Glomerular endothelial cell (primary cell): ENCODE measurements at regions not wholly inside any gene's neighbourhood (a gene's known extent, or its start where the extent isn't known, plus 50 kb on each side); places are given as distances from the start of the nearest gene placed in this dataset.

Source experiments
- DNase-seq: peaks from one replicate; pipeline ENCODE4 v3.0.0-alpha.2; 2011; ENCODE audit warnings: low read depth, low spot score; ENCODE audit errors: extremely low read depth

DNA sequence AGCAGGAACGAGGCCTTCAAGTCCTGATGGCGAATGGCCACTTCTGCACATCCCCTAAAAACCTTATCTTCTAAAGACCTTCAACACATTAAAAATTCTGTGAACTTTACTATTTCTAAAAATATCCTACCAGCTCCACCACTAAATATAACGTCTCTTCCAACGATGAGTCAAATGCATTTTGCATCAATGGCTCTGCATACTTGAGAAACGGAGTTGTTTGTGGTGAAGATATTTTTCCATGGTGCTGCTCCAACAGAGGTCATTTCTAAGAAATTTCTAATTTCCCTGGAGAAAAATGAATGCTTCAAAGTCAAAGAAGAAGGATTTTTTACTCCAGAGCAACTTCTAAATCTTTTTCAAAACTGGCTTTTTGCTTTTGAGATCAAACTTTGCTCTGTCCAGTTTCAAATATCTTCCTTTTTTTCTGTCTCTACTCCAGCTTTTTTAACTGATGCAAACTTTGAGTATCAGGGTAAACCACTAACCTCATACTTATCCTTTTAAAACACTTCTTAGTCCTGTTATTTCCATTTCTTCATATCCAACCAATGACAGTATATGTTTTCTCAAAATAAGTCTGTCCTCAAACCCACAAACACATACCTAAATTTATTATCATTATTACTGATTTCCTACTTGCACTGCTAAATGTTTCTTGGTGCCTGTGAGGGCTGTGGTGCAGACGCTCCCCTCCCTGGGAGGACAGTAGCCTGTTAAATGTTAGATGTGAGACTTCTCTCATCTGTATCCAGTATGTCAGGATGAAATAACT, 258.1 kb downstream of the KLF6 start:
- no peak for DNase-seq

DNA sequence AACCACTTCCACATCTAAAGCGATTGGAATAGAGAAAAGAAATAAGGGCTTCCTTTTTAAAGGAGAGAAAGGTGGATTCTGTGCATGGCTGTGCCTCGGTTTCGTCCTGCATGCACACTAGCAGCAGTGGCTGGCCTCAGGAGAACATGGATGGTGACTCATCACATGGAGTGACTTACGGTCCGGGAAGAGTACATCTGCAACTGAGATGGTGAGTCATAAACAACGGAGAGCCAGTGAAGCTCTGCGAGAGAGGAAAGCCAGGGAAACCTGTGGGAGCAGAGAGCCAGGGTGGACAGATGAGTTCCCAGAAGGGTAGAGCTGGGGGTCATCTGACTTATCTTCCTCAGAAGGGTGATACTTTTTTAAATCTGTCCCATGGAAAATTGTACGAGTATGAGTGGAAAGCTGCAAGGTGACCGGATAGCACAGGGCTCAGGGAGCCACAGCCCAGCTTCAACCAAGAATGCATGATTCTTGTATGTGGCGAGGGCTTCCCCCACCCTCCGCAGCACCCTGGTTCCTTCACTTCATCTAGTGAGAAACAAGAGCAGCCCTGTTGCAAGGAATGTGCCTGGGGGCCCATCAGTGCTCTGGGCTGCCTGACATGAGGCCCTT, 259.1 kb downstream of the KLF6 start:
- DNase-seq = peak; percentile 71

DNA sequence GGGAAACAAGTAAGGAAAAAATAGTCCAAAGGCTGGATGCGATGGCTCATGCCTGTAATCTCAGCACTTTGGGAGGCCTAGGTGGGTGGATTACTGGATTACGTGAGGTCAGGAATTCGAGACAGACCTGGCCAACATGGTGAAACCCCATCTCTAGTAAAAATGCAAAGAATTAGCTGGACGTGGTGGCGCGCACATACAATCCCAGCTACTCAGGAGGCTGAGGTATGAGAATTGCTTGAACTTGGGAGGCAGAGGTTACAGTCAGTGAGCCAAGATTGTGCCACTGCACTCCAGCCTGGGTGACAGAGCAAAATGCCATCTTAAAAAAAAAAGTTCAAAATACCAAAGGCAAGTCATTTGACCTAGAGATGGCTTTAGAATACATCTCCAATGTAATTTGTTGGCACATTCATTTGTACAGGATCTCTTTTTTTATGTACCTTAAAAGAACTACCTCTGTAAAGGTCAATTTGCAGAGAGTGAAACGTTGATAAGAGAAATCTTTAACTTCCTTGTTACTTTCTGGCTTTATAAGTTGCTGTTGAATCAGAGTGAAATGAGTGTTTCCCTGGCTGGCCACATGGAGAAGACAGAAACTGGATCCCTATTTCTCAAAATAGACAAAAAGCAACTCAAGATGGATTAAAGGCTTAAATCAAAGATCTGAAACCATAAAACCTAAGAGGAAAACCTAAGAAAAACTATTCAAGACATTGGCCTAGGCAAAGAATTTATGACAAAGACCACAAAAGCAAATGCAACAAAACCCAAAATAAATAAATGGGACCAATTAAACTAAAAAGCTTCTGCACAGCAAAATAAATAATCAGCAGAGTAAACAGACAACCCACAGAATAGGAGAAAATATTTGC, 260.7 kb downstream of the KLF6 start:
- DNase-seq = no peak

DNA sequence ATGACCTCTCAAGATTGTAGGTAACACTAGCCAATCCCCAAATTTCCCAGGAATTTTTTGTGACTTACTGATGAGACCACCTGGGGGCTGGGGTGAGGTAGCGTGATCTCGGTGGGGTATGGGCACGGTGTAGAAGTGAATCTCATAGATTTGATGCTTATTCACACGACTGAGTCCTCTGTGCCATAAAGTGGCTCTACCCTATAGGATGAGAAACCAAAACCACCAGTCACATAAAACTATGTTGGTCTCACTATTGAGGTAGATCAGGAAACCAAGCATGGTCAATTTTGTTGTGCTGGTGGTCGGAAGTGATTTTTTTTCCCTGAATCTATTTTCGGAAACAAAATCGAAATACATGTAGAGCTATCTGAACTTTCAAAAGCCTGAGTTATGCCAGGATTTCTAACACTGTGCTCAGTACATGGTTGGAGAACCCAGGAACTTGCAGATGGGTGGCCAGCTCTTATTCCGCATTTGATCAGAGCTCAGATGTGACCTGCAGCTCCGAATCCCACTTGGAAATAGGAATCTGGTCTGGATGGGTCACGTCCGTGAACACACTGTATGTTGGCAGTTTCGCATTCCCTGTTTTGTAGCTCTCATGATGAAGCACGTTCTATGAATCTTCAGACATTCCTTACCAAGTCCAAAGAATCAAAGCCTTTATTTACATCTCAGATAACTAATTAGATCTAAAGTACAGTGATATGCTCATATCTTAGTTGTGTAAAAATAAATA, 261.5 kb downstream of the KLF6 start:
- DNase-seq = no peak

DNA sequence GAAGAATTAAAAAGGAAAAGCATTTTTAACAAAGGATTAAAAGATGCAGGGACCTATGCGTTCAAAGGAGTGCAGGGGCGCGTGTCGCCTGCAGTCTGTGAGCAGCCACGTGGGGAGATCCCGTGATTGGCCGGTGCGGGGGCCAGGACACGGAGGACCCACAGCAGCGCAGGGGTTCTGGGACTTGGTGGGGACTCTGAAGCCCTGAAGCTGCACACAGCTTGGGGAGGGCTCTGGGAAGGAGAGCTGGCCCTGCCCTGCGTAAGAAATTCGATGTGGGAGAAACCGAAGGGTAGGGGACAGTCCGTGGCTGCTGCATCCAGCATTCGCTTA, 268.1 kb downstream of the KLF6 start:
- DNase-seq = no peak

DNA sequence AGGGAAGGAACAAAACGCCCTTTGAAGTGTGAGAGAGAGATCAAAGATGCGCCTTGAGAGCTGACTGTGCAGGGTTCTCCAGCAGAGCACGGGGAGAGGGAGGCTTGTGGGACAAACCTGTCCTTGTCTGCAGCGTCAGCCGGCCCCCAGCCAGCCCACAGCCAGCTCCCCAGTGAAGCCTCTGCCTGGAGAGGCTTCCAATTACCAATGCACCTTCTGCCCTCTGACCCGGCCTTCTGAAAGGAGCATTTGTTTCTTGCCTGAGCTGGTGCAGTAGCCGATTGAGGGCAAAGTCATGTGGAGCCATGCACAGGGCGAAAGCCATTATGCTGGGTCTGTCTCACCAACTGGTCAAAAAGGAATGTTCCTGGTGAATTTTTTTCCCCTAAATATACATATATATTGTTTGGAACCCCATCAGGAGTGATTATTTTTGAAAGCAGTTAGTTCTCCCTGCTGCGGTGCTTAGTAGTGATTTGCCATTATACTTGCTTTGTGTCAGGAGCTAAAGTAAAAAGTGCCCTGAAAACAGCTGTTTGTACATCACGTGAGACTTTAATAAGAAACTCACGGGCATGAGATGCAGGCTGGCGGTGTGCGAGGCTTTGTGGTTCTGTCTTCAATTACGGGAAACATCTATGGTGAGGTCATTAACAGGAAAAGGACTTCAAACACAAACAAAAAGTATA, 268.6 kb downstream of the KLF6 start:
- peak; percentile 36 for DNase-seq

DNA sequence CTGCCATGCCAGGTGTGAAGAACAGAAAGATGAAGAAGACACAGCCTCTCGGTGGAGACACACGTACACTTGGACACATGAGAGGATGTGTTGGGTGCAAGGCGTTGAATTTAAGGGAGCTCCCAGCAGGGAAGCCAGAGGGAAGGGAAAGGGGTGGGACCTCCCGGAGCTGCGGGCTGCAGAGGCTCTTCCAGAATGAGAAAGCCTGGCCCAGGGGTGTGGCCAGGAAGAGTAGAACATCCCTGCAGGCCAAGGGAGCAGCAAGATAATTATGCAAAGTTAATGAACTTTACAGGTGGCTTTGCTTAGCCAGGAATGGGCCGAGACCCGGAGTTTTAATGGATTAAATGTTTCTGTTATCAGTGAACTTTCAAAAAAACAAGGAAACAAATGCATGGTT, 270.3 kb downstream of the KLF6 start:
- DNase-seq = no peak

DNA sequence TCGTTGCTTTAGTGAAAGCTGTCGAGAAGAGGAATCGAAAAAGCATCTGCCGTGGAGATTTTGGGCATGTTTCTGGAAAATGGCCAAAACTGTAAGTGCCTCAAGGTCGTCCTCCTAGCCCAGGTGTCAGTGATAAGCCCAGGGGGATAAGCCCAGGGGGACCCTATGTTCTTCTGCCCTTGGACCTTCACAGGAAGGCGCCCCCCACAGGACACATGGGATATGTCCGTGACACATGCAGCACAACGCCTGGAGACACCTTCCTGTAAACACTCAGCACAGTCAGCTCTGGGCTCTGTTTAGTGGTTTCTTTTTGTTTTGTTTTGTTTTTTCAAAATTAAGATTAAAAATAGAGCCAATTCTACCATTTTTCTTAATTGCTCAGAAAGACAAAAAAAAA, 272.7 kb downstream of the KLF6 start:
- no peak for DNase-seq

DNA sequence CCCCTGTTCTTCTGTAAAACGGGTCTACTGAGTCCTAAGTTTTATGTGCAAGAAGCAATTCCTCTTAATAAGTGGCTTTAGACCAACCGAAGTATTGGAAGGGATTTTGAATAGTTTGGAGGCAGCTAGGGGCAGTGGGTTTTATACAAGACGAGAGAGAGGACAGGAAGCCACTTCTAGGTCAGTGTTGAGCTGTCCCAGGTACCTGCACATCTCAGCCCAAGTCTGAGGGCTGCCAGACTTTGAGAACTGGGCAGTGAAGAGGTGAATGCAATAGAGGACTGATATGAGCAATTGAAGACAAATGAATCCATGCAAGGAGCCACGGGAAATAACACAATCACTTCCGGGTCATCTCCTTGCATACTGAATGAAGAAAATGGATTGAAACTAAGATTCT, 273.5 kb downstream of the KLF6 start:
- no peak for DNase-seq

DNA sequence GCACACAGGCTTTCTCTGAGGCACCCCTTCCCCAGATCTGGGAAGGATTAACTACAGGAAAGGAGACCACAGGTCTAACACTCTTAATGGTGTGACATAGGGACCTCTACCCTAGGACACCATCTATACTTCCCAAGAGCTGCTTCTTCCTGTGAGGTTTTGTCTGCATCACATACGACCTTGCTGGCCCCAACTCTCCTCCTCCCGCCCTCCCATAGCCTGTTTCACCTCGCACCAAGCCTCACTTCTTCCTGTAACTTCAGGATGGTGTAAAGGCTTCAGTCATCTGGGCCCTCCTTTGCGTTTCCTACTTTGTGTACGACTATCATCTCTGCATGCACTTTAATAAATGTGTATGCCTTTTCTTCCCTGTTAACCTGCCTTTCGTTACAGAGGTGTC, 274.3 kb downstream of the KLF6 start:
- DNase-seq = no peak

DNA sequence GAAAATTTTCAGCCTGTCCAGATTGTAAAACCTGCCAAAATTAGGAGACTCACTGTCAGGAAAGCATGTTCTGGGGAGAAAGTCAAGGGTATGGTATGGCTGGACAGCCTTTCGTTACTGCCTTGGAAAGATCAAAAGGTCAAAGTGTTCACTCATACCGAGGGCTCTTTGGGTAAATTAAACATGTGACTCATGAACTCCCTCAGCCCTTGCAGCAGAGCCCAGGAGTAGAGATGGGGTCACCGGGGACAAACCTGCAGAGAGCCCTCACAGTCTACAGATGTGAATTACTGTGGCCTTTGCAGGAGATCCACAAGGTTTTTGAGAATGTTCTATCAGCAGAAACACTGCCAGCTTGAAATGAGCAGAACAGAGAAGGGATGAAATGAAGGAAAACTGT, 275.7 kb downstream of the KLF6 start:
- no peak for DNase-seq

DNA sequence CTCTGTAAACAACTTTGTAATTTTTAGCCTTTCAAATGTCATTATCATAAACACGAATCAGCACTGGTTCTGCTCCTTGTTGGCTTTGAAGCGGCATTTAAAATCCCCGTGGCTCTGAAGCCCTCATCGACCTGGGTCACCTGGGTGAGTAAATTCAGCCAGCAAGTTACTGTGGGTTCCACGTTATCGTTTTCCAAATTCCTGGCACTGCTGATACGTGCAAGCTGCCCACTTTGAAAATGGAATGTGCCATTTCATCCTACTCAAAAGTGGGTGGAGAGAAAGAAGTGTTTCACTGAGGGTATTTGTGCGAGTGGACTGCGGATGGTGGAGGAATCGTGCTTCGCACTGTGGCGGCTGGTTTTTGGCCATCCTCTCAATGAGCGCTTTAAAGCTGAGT, 281.7 kb downstream of the KLF6 start:
- no peak for DNase-seq

DNA sequence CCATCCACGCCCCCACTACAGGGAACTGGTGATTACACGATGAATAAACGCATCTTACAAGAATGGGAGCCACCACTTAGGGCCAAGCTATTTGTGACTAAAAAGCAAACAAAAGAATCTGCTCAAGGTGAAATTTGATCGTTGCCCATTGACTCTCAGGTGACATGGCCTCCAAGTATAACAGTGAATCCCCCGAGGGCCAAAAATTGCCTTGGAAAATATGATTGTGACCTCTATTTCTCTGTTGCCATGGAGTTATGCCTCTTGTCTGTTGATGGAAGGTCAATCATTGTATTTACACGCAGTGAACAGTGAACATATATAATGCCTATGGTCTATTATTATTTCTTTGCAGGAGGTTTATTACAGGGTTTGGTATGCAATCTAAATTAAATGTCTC, 282.3 kb downstream of the KLF6 start:
- no peak for DNase-seq

DNA sequence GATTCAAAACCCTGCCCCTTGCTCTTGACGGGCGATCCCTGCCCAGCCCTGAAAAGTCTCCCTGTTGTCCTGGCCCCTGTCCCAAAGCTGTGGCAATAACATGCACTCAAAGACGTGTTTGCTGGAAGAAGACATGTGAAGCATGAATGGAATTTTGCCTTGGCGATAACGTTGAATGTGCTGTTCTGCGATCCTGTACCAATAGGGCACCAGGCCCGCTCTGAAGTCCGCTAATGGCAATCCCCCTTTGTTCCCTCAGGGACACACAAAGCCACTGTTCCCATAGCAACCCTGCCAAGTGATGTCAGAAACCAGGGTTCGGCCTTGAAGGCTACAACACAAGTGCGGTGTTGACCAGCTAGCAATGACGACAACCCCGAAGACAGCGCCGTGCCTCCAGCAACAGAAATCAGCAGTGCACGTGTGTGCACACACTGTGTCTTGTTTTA, 284.6 kb downstream of the KLF6 start:
- DNase-seq = no peak

DNA sequence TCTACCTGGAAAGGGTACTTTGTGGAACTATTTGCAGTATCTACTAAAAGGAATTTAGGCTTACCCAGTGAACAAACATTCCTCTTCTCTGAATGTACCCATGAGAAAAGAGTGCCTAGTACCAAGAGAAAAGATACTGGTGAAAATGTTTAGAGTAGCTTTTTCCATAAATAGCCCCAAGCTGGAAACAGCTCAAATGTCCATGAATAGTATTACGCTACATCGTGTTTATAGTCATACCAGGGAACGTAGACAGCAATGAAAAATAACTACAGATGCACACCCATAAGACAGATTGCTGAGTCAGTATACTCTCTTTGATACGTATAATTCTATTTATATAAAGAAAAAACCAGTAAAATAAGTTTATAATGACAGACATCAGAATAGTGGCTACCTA, 285.9 kb downstream of the KLF6 start:
- DNase-seq = no peak

DNA sequence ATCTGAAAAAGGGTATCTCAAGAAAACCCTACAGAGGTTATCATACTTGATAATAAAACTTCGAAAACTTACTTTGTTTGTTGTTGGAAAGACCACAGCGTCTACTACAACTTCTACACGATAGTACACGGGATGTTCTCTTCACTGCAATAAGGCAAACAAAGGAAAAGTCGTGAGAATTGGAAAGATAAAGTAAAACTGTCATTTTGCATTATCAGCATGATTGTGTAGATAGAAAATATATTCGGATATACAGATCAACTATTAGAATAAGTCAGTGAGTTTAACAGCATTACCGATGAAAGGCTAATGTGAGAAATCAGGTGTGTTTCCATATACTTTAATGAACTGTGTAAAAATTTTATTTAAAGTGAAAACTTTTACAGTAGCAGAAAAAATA, 287.4 kb downstream of the KLF6 start:
- DNase-seq = no peak

DNA sequence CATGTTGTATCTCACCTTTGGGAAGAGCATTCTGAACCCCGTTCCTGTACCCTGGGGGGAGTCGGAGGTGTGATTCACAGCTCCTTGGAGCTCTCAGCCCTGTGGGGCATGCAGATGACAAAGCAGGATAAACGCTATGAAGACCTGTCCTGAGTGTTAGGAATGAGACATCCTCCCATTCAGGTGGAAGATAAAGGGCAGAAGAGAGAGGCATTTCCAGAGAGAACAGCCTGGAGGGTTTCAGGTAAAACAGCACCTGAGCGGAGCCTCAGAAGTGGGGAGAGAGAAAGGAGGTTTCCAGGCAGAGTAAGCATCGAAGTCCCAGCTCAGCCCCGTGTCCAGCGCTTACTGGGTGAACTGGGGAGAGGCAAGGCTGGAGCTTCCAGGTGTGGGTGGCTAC, 288.9 kb downstream of the KLF6 start:
- no peak for DNase-seq

DNA sequence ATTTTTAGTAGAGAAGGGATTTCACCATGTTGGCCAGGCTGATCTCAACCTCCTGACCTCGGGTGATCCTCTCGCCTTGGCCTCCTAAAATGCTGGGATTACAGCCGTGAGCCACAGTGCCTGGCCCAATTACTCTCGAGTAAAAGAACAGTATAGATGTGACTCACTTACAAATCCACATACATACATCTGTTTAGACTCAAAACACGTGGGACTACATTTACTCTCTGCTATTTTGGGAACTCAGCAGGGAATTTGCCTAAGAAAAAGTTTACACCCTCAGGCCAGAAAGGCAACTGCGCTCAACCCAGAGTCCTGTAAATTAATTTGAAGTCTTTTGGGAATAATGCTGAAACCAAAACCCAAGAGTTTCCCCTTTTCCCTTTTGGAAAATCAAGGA, 289.7 kb downstream of the KLF6 start:
- no peak for DNase-seq

DNA sequence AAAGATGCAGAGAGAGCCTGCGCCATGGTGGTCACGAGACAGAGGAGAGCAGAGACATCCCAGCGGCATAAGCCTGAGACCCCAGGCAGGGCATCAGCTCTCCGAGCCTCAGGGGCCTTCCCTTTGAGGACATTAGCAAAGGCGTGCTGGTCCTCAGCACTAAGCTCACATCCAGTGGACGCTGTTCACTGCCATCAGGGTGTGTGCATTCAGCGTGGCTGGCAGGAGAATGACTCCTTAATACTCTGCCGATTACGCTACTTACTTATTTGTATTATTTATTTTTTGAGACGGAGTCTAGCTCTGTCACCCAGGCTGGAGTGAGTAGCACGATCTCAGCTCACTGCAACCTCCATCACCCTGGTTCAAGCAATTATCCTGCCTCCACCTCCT, 290.2 kb downstream of the KLF6 start:
- no peak for DNase-seq

DNA sequence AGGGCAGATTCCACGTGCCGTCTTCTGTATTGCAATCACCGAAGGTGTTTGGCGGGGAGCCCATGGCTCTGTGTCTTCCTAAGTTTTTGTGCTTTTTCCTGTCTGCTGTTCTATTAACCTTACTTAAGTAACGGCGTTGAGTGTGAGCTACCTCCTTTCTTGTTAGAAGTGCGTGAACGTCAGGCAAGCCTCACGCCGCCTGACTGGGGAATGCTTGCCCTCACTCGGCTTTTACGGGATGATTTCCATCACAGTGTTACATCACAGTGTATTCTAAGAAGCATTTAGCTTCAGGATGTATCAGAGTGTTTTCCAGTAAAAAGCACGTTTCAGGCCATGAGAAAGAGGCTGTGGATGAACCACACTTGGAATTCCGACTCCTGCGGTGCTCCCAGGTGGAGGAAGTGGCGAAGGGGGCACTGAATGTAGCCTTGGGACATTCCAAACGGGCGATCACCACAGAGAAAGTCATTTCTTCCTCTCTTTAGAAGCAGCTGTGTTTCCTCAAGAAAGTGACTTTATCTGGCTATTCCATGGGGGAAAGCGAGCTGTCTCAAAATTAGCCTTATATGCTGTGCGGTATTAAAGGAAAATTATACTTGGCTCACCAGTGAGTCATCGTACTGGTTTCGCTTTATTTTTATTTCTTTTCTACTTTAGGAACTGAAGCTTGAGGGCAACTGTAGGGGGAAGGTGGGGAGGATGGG, 290.7 kb downstream of the KLF6 start:
- no peak for DNase-seq
